Adipocyte (in vitro differentiated cells): ENCODE measurements at regions not wholly inside any gene's neighbourhood (a gene's known extent, or its start where the extent isn't known, plus 50 kb on each side); places are given as distances from the start of the nearest gene placed in this dataset.
"Not testable (repeated sequence)": the region's sequence is repeated elsewhere in the genome, so short reads cannot be mapped to it uniquely, and the experiment has no call there.

Experiments used
- DNase-seq: peaks from one replicate; pipeline ENCODE4 v3.0.0-alpha.2; 2015; ENCODE audit warnings: low read depth
- H3K27me3 ChIP-seq: replicated peaks from 2 replicates; pipeline ENCODE4 v1.7.0; 2013; ENCODE audit warnings: mild to moderate bottlenecking, low read length, moderate library complexity; ENCODE audit not compliant: control insufficient read depth, insufficient read depth
- H3K36me3 ChIP-seq: 2 replicates; pipeline ENCODE4 v1.7.0; 2013; ENCODE audit warnings: low read length, mild to moderate bottlenecking, moderate library complexity; ENCODE audit not compliant: control insufficient read depth, insufficient read depth, severe bottlenecking
- H3K4me1 ChIP-seq: 2 replicates; pipeline ENCODE4 v1.7.0; 2013; ENCODE audit warnings: mild to moderate bottlenecking, low read length, moderate library complexity; ENCODE audit not compliant: control insufficient read depth, insufficient read depth
- H3K4me3 ChIP-seq: 2 replicates; pipeline ENCODE4 v1.7.0; 2013; ENCODE audit warnings: mild to moderate bottlenecking, low read length, moderate library complexity
- H3K9ac ChIP-seq: 2 replicates; pipeline ENCODE4 v1.7.0; 2013; ENCODE audit warnings: mild to moderate bottlenecking, low read length, moderate library complexity
- H3K9me3 ChIP-seq: 2 replicates; pipeline ENCODE4 v1.7.0; 2013; ENCODE audit warnings: mild to moderate bottlenecking, low read length, moderate library complexity; ENCODE audit not compliant: control insufficient read depth

DNA sequence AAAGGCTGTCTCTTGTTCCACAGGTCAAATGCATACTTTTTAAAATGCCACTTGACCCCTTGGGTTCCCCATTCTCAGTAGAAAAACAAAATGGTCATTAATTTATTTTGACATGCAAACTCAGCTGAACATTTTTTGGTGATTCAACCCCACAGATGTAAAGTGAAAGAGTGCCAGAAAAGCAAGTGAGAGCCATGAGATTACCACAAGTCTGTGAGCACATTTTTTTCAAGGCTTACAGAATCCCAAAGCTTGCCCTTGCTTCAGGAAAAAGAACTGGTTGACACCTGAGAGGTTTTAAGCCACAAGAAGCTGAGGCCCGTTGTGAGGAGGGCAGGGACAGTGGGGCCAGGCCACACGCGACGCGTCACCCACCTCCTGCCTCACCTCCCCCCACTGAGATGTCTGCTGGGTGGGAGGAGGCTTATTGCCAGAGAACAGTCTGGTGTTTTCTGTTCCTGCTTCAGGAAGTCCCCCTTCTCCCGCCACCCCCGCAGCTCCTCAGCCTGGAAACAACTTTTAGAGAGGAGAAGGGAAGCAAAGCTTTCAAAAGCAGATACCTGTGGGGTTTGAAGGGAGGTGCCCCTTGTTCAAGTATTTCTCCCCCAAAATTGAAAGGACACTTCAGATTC lies 70.4 kb upstream of the CYP1B1 start:
- Histone ChIP-seq H3K9ac (peak overlapping the region; percentile 80), H3K36me3 (no peaks in the 10 kb centered on the region), H3K4me3 (peak overlapping the region; percentile 63), H3K9me3 (no peaks in the 10 kb centered on the region), H3K4me1 (peaks cover 46% of the 10 kb centered on the region), H3K27me3 (no peaks in the 10 kb centered on the region)
- DNase-seq = peak; percentile 84

DNA sequence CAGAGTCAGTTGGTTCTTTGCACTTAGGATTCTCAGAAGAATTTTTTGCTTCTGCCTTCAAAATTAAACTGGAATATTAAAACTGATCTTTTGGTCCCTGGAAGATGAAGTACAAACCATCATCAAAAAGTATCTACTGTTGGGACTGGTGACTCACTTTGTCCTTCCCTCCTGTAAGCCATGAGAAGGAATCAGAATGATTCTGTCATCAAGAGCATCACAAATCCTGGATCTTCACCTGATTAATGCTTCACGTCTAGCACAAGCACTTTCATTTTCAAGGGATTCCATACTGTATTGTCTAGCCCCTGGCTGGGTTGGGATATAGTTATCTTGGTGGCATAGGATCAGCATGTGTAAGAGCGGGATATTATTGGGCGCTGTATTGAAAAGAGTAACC lies 69.3 kb upstream of the CYP1B1 start:
- H3K4me3 ChIP-seq = no peak overlapping the region
- H3K27me3 ChIP-seq = no peaks in the 10 kb centered on the region
- H3K4me1 ChIP-seq = peaks cover 46% of the 10 kb centered on the region
- no peaks in the 10 kb centered on the region for H3K36me3 ChIP-seq
- no peak overlapping the region for H3K9ac ChIP-seq
- no peak for DNase-seq
- no peaks in the 10 kb centered on the region for H3K9me3 ChIP-seq

DNA sequence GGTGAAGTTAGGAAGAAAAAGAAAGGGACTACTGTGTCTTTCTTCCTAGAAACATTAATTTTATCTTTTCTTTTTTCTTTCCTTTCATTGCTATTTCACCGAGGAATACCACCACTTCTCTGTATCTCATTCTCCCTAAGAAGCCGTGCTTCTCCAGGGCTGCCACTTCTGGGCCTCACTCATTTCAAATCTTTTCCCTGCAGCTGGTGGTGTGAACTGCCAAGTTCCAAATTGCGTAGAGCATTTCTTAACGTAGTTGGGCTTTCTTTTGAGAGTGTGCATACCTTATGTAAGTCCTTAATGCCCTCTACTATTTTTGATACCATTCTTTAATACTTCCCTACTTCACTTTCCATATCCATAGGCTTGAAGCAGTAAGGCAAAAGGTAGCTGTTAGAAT lies 66.7 kb upstream of the CYP1B1 start:
- Histone ChIP-seq H3K9me3 (no peaks in the 10 kb centered on the region), H3K4me1 (peaks cover 24% of the 10 kb centered on the region), H3K9ac (no peak overlapping the region), H3K27me3 (no peaks in the 10 kb centered on the region), H3K4me3 (no peak overlapping the region), H3K36me3 (no peaks in the 10 kb centered on the region)
- DNase-seq = no peak

DNA sequence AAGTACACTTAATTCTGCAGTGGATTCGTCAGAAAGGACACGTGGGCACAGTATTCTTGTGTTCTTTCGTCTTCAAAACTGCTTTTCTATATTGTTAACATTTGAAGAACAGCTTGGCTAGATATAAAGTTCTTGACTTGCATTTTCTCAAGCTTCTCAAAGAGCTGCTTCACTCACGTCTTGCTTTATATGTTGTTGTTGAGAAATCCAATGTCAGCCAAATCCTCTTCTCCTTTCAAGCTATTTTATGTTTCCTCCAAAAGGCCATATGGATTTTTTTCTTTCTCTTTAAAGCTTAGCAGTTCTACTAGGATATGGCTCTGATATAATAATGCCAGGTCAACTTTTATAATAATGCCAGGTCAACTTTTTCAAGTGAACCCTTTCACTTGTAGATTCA lies 65.5 kb upstream of the CYP1B1 start:
- DNase-seq = no peak
- Histone ChIP-seq H3K27me3 (no peaks in the 10 kb centered on the region), H3K9me3 (no peaks in the 10 kb centered on the region), H3K4me1 (peaks cover 13% of the 10 kb centered on the region), H3K4me3 (no peak overlapping the region), H3K36me3 (no peaks in the 10 kb centered on the region), H3K9ac (no peak overlapping the region)

DNA sequence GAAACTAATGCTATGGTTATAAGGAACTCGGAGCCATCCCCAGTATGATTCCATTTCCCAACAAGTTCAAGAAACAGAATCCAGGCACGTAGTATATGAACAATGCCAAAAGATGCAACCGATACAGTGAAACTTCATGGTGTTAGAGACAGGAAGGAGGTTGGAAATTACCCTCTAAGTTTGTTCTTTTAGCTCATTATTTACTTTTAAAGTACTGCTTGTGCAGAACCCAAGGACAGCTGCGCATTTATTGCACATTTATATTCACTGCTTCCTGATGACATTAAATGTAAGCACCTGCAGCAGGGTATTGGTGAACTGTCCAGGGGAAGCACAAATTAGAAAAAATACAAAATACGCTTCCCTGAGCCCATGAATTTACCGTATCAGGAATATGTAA lies 63.0 kb upstream of the CYP1B1 start:
- H3K27me3 ChIP-seq = no peaks in the 10 kb centered on the region
- no peak for DNase-seq
- no peaks in the 10 kb centered on the region for H3K4me1 ChIP-seq
- H3K36me3 ChIP-seq = no peaks in the 10 kb centered on the region
- no peak overlapping the region for H3K9ac ChIP-seq
- no peaks in the 10 kb centered on the region for H3K9me3 ChIP-seq
- no peak overlapping the region for H3K4me3 ChIP-seq

DNA sequence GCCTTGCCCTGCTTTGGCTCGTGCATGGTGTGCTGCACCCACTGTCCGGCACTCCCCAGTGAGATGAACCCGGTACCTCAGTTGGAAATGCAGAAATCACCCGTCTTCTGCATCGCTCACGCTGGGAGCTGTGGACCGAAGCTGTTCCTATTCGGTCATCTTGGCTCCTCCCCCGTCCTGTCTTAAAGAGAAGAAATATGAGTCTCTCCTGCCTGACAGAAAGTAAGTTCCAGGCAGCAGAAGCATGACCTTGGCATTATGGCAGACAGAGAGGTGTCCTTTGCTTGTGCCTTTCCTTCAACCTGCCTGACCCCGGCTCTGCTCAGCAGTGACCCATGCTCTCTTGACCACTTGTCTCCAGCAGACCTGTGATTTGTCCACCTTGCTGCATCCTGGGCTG lies 62.5 kb upstream of the CYP1B1 start:
- H3K9me3 ChIP-seq = no peaks in the 10 kb centered on the region
- no peak for DNase-seq
- H3K4me1 ChIP-seq = no peaks in the 10 kb centered on the region
- no peaks in the 10 kb centered on the region for H3K36me3 ChIP-seq
- H3K27me3 ChIP-seq = no peaks in the 10 kb centered on the region
- H3K4me3 ChIP-seq = no peak overlapping the region
- no peak overlapping the region for H3K9ac ChIP-seq

DNA sequence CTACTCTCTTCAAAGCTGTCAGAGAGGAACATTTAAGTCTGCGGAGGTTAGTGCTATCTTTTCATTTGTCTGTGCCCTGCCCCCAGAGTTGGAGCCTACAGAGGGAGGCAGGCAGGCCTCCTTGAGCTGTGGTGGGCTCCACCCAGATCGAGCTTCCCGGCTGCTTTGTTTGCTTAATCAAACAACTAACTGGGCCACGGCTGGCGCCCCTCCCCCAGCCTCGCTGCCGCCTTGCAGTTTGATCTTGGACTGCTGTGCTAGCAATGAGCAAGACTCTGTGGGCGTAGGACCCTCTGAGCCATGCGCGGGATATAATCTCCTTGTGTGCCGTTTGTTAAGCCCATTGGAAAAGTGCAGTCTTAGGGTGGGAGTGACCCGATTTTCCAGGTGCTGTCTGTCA lies 62.0 kb upstream of the CYP1B1 start:
- not testable (repeated sequence) for H3K9ac ChIP-seq, H3K4me1 ChIP-seq, H3K9me3 ChIP-seq, H3K36me3 ChIP-seq, H3K27me3 ChIP-seq, H3K4me3 ChIP-seq, DNase-seq

DNA sequence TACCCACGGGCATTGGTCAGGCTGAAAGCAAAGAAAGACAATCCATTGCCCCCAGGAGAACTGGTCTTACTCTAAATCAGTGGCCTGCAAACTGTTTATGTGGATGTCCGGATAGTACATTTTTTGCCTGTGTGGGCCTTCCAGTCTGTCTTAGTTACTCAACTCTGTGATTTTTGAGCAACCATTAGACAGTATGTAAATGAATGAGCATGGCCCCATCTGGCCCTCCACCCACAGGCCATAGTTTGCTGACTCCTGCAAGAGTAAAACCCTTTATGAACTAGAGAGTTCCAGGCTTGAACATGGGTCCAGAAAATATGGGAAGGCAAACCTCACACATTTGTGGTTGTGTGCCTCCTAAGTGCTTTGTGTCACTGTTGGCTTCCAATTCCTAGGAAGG lies 55.7 kb upstream of the CYP1B1 start:
- no peak overlapping the region for H3K9ac ChIP-seq
- no peak for DNase-seq
- no peaks in the 10 kb centered on the region for H3K27me3 ChIP-seq
- H3K9me3 ChIP-seq = peaks cover 6% of the 10 kb centered on the region
- peaks cover 17% of the 10 kb centered on the region for H3K4me1 ChIP-seq
- H3K4me3 ChIP-seq = no peak overlapping the region
- H3K36me3 ChIP-seq = no peaks in the 10 kb centered on the region

DNA sequence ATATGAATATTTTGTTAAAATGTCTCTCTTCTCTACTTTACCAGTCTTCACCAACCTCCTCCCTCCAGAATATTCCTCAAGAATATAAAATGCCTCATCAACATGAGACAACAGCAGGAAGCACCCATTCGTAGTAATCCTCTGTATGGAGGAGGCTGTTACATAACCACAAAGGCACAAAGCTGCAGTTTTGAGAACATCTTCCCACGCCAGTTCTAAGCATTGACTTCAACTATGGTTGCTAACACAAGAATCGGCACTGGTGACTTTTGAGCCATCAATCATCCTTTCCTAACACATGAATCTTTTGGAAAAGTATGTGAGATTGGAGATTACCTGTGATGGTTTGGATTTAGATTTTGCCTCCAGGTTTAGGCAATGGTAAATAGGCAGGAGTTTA lies 54.9 kb upstream of the CYP1B1 start:
- Histone ChIP-seq H3K36me3 (no peaks in the 10 kb centered on the region), H3K27me3 (no peaks in the 10 kb centered on the region), H3K9me3 (peaks cover 6% of the 10 kb centered on the region), H3K4me1 (peaks cover 17% of the 10 kb centered on the region), H3K9ac (no peak overlapping the region), H3K4me3 (no peak overlapping the region)
- no peak for DNase-seq

DNA sequence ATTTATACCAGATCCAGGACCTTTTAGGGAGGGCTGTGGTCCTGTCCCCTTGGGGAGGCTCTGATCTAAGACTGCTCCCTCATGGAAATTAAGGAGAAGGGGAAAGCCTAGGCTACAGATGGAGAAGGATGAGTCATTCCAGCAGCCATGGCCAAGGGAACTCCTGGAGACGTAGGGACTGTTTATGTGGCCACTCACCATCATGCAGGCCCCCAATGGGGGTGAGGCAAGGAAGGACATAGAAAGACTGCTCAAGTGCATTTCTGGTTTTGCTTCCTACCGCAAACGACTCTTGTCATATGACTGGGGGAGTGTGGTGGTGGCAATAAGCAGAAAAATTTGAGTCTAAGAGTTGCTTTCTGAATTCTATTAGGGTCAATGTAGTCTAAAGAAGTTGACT lies 54.0 kb upstream of the CYP1B1 start:
- no peak for DNase-seq
- peaks cover 6% of the 10 kb centered on the region for H3K9me3 ChIP-seq
- no peak overlapping the region for H3K4me3 ChIP-seq
- H3K4me1 ChIP-seq = peaks cover 17% of the 10 kb centered on the region
- no peaks in the 10 kb centered on the region for H3K36me3 ChIP-seq
- H3K9ac ChIP-seq = no peak overlapping the region
- H3K27me3 ChIP-seq = no peaks in the 10 kb centered on the region

DNA sequence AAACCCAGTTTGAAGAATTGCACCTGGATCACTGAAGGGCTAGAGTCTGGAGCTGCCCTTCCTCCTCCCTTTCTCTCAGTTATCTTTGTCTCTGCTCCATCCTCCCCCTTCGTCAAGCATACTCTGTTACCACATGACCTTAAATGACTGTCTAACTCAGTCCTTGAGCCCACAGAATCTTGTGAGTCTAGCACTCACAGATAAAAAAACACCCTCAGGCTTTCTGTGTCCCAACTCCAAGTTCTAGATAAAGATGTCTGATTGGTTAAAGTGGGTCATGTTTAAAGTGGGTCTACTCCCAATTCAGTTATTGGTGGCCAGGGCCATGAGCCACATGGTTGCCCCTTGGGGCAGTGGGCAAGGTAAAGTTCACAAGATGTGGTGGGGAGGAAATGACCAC lies 53.5 kb upstream of the CYP1B1 start:
- Histone ChIP-seq H3K9me3 (peaks cover 6% of the 10 kb centered on the region), H3K4me3 (no peak overlapping the region), H3K4me1 (peaks cover 17% of the 10 kb centered on the region), H3K9ac (no peak overlapping the region), H3K27me3 (no peaks in the 10 kb centered on the region), H3K36me3 (no peaks in the 10 kb centered on the region)
- no peak for DNase-seq

DNA sequence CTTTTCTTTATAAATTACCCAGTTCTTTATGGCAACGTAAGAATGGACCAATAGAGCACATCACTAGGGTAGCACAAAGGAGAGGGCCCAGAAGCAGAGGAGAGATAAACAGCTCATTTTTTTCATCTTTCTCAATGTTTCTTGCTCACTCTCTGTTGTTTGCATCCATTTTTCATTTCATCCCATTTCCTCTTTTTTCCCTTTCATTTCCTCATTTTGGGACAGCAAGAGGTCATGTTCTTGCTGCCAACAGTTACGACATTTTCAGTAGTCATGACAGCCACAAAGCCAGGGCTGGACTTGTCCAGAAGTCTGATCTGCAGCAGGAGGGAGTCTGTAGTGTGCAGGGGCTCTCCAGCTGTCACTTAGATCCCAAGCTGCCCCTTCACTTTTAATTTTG lies 52.7 kb upstream of the CYP1B1 start:
- peaks cover 6% of the 10 kb centered on the region for H3K9me3 ChIP-seq
- H3K9ac ChIP-seq = no peak overlapping the region
- H3K4me1 ChIP-seq = peaks cover 17% of the 10 kb centered on the region
- no peaks in the 10 kb centered on the region for H3K27me3 ChIP-seq
- H3K4me3 ChIP-seq = no peak overlapping the region
- DNase-seq = peak; percentile 60
- no peaks in the 10 kb centered on the region for H3K36me3 ChIP-seq
